Loucy (cell line): ENCODE measurements at regions not wholly inside any gene's neighbourhood (a gene's known extent, or its start where the extent isn't known, plus 50 kb on each side); places are given as distances from the start of the nearest gene placed in this dataset.

Experiments
- H2AFZ ChIP-seq: fragments of 200-600 bp; sonication (generic); 2 replicates; pipeline ENCODE4 v1.6.0; 2016; ENCODE audit warnings: antibody characterized with exemption, mild to moderate bottlenecking, low read length, moderate library complexity
- H3F3A ChIP-seq: fragments of 200-600 bp; 2 replicates; pipeline ENCODE4 v1.6.0; 2016; ENCODE audit warnings: antibody characterized with exemption, low read depth, mild to moderate bottlenecking
- H3K27me3 ChIP-seq: fragments of 200-600 bp; sonication (generic); 2 replicates; pipeline ENCODE4 v1.6.1; 2014; ENCODE audit warnings: low read length, mild to moderate bottlenecking; ENCODE audit not compliant: insufficient read depth, poor library complexity, severe bottlenecking
- H3K36me3 ChIP-seq: fragments of 200-600 bp; sonication (generic); 2 replicates; pipeline ENCODE4 v1.6.1; 2016; ENCODE audit warnings: low read length; ENCODE audit not compliant: insufficient read depth
- H3K4me1 ChIP-seq: fragments of 200-600 bp; sonication (generic); 2 replicates; pipeline ENCODE4 v1.5.1; 2014; ENCODE audit warnings: low read length, mild to moderate bottlenecking; ENCODE audit not compliant: insufficient read depth, poor library complexity, severe bottlenecking
- H3K4me2 ChIP-seq: fragments of 200-600 bp; sonication (generic); 2 replicates; pipeline ENCODE4 v1.6.0; 2014; ENCODE audit warnings: antibody characterized with exemption, low read length, low read depth, mild to moderate bottlenecking; ENCODE audit not compliant: poor library complexity, severe bottlenecking
- H3K4me3 ChIP-seq: fragments of 200-600 bp; sonication (generic); 2 replicates; pipeline ENCODE4 v1.5.1; 2014; ENCODE audit warnings: low read length, mild to moderate bottlenecking, mixed read lengths; ENCODE audit not compliant: poor library complexity, severe bottlenecking
- H3K79me2 ChIP-seq: fragments of 200-600 bp; sonication (generic); 2 replicates; pipeline ENCODE4 v1.6.1; 2014; ENCODE audit warnings: low read length; ENCODE audit not compliant: insufficient read depth
- H3K9ac ChIP-seq: fragments of 200-600 bp; sonication (generic); 2 replicates; pipeline ENCODE4 v1.6.0; 2014; ENCODE audit warnings: mild to moderate bottlenecking, low read depth, low read length, moderate library complexity; ENCODE audit not compliant: poor library complexity, severe bottlenecking
- H3K9me2 ChIP-seq: fragments of 200-600 bp; sonication (generic); replicated peaks from 2 replicates; pipeline ENCODE4 v1.6.1; 2016; ENCODE audit warnings: low read depth, low read length, mixed read lengths
- H3K9me3 ChIP-seq: fragments of 200-600 bp; sonication (generic); 2 replicates; pipeline ENCODE4 v1.6.1; 2014; ENCODE audit warnings: mild to moderate bottlenecking, antibody characterized with exemption, low read length, low read depth; ENCODE audit not compliant: insufficient read depth
- H4K20me1 ChIP-seq: fragments of 200-600 bp; sonication (generic); 2 replicates; pipeline ENCODE4 v1.6.0; 2014; ENCODE audit warnings: antibody characterized with exemption, low read length, mild to moderate bottlenecking; ENCODE audit not compliant: insufficient read depth, poor library complexity, severe bottlenecking
- EZH2phosphoT487 ChIP-seq: fragments of 200-600 bp; IDR thresholded peaks from 2 replicates; pipeline ENCODE4 v1.6.1; 2018; ENCODE audit warnings: antibody characterized with exemption, mild to moderate bottlenecking, moderate library complexity, borderline replicate concordance
- TF ChIP-seq, protein P1 (sequence below): fragments of 200-600 bp; sonication (generic); conservative IDR thresholded peaks from 2 replicates; pipeline ENCODE4 v1.5.1; 2014; ENCODE audit warnings: mild to moderate bottlenecking, antibody characterized with exemption, low read length

GRCh38 chr4:38489011-38489861, 174.8 kb upstream of the KLF3 start:
- no peak overlapping the region for H3K4me2 ChIP-seq
- H3K36me3 ChIP-seq: no peaks in the 10 kb centered on the region
- no peaks in the 10 kb centered on the region for H3F3A ChIP-seq
- H3K9me2 ChIP-seq: no peaks in the 10 kb centered on the region
- no peak overlapping the region for H2AFZ ChIP-seq
- H3K9ac ChIP-seq: no peak overlapping the region
- H3K4me1 ChIP-seq: no peaks in the 10 kb centered on the region
- no peaks in the 10 kb centered on the region for H3K9me3 ChIP-seq
- no peak overlapping the region for H3K4me3 ChIP-seq
- no peaks in the 10 kb centered on the region for H4K20me1 ChIP-seq
- H3K27me3 ChIP-seq: no peaks in the 10 kb centered on the region
- no peaks in the 10 kb centered on the region for H3K79me2 ChIP-seq
- TF ChIP-seq, protein P1, sequence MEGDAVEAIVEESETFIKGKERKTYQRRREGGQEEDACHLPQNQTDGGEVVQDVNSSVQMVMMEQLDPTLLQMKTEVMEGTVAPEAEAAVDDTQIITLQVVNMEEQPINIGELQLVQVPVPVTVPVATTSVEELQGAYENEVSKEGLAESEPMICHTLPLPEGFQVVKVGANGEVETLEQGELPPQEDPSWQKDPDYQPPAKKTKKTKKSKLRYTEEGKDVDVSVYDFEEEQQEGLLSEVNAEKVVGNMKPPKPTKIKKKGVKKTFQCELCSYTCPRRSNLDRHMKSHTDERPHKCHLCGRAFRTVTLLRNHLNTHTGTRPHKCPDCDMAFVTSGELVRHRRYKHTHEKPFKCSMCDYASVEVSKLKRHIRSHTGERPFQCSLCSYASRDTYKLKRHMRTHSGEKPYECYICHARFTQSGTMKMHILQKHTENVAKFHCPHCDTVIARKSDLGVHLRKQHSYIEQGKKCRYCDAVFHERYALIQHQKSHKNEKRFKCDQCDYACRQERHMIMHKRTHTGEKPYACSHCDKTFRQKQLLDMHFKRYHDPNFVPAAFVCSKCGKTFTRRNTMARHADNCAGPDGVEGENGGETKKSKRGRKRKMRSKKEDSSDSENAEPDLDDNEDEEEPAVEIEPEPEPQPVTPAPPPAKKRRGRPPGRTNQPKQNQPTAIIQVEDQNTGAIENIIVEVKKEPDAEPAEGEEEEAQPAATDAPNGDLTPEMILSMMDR: no peak
- TF ChIP-seq EZH2phosphoT487: no peak

GRCh38 chr4:38489924-38490639, 173.9 kb upstream of the KLF3 start:
- Histone ChIP-seq H3K4me3 (no peak overlapping the region), H3K9ac (no peak overlapping the region), H3K27me3 (no peaks in the 10 kb centered on the region), H3K4me1 (no peaks in the 10 kb centered on the region), H4K20me1 (no peaks in the 10 kb centered on the region), H3K4me2 (no peak overlapping the region), H3K9me2 (no peaks in the 10 kb centered on the region), H3K36me3 (no peaks in the 10 kb centered on the region), H3F3A (no peaks in the 10 kb centered on the region), H2AFZ (no peak overlapping the region), H3K9me3 (no peaks in the 10 kb centered on the region), H3K79me2 (no peaks in the 10 kb centered on the region)
- TF ChIP-seq, protein P1: no peak
- no peak for TF ChIP-seq EZH2phosphoT487

- H3F3A ChIP-seq: no peaks in the 10 kb centered on the region
- no peak overlapping the region for H3K9ac ChIP-seq
- no peaks in the 10 kb centered on the region for H3K4me1 ChIP-seq
- H3K4me2 ChIP-seq: no peak overlapping the region
- no peaks in the 10 kb centered on the region for H4K20me1 ChIP-seq
- no peaks in the 10 kb centered on the region for H3K79me2 ChIP-seq
- no peak overlapping the region for H2AFZ ChIP-seq
- no peaks in the 10 kb centered on the region for H3K27me3 ChIP-seq
- H3K9me2 ChIP-seq: no peaks in the 10 kb centered on the region
- no peaks in the 10 kb centered on the region for H3K36me3 ChIP-seq
- no peak for TF ChIP-seq EZH2phosphoT487
- TF ChIP-seq, protein P1: no peak
- H3K9me3 ChIP-seq: no peaks in the 10 kb centered on the region
- H3K4me3 ChIP-seq: no peak overlapping the region
These were observed 173.1 kb upstream of the KLF3 start for GRCh38 chr4:38490753-38491446.
